ENCODE measurements at regions not wholly inside any gene's neighbourhood (a gene's known extent, or its start where the extent isn't known, plus 50 kb on each side); places are given as distances from the start of the nearest gene placed in this dataset.
"Not testable (repeated sequence)": the region's sequence is repeated elsewhere in the genome, so short reads cannot be mapped to it uniquely, and the experiment has no call there.

DNA sequence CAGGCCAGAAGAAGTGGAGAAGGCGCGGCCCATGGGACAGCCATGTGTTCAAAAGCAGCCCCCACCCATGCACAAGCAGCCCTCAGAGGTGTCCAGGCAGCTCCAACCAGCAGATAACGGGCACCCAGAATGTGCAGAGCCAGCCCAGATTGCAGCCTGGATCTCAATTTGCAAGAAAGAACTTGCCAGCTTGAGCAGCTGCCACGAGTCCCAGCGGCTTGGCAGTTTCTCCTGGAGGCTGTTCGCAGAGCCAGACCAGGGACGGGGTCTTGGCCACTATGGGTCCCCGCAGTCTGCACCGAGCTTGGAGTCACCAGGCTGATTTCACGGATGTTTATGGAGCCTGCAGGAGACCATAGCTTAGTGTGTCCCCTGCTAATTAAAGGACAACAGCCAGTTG lies 61.4 kb upstream of the SULF2 start:
- DNase-seq: not testable (repeated sequence)

DNA sequence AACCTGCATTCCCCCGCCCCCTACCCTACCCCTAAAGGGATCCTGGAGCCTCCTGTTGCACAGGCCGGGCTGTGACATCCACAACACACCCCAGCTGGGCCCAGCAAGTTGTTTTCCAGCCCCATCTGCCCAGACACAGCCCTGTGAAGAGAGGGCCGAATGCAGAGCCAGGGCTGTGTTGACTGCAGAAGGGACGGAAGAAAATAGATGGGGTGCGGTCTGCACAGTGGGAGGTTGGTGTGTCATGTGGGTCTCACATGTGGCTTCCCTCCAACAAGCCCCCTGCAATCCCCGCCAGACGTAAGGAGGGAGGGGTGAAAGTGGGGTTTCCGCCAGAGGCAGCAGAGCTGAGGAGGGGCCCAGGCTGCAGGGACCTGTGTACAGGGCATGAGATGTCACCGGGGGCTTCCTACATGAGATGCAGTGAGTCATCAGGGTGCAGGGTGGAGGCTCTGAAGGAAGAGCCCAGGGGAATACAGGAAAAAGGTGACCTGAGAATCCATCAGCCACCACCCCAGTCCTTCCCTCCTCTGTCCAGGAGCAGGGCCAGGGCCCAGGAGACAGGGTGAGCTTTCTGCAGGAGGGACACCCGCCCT lies 60.2 kb upstream of the SULF2 start:
- not testable (repeated sequence) for DNase-seq

DNA sequence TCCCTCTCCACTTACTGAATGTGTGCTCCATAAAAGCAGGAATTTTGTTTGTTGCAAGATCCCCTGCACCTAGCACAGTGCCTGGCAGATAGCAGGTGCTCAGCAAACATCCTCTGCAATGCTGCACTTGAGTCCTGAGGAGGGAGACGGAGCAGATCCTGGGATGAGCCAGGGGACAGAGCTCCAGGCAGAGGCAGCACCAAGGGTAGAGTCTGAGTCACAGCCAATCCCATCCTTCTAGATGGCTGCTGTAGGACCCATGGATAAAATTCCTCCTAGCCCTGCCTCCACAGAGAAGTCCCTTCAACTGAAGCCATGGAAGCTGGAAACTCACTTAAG lies 59.3 kb upstream of the SULF2 start:
- DNase-seq: not testable (repeated sequence)

DNA sequence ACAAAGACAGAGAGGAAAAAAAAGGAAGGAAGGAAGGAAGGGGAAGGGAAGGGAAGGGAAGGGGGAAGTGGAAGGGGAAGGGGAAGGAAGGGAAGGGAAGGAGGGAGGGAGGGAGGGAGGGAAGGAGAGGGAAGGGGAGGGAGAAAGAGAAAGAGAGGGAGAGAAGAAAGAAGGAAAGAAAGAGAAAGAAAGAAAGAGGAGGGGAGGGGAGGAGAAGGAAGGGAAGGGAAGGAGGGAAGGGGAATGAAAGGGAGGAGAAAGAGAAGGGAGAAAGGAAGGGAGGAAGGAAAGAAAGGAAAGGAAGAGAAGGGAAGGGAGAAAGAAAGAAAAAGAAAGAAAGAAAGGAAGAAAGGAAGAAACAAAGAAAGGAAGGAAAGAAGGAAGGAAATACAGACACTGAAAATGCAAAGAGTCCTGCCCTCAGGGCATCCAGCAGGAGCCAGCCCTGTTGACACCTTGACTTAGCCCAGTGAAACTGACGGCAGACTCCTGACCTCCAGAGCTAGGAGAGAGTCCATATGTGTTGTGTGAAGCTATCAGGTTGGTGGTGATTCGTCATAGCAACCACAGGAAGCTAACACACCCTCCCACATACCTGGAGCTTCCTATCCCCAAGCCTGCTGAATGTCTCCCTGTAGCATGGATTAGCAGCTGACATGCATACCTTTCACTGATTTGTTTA lies 58.7 kb upstream of the SULF2 start:
- DNase-seq: no peak

DNA sequence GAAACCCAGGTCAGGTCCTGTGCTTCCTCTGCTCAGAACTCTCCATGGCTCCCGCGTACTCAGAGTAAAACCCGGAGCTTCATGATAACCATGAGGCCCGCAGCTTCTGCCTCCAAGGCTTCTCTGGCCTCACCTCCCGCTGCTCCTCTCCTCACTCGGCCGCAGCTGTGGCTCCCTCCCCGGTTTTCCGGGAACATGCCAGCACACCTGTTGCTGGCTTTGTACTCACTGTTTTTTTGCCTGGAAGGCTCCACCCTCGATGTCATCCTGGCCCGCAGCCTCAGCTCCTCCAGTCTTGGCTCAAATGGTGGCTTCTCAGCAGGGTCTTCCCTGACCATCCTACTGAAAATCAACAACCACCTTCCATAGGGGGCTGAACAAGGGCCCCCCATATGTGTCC lies 57.7 kb upstream of the SULF2 start:
- not testable (repeated sequence) for DNase-seq

DNA sequence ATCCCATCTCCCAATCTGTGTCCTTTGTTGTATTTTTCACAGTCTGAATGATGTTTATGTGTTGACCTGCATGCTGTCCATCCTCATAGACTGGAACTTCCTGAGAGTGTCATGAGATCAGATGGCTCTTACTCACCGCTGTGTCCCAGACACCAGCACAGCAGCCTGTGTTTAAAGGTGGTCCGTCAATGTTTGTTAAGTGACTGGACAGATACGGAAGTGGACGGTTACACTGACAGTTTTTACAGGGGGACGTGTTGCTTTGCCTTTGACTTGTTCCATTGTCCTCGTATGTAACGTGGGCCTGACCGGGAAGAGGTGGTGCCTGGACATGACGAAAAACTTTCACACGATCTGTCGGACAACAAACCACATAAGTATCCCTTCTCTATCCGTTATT lies 56.7 kb upstream of the SULF2 start:
- not testable (repeated sequence) for DNase-seq

DNA sequence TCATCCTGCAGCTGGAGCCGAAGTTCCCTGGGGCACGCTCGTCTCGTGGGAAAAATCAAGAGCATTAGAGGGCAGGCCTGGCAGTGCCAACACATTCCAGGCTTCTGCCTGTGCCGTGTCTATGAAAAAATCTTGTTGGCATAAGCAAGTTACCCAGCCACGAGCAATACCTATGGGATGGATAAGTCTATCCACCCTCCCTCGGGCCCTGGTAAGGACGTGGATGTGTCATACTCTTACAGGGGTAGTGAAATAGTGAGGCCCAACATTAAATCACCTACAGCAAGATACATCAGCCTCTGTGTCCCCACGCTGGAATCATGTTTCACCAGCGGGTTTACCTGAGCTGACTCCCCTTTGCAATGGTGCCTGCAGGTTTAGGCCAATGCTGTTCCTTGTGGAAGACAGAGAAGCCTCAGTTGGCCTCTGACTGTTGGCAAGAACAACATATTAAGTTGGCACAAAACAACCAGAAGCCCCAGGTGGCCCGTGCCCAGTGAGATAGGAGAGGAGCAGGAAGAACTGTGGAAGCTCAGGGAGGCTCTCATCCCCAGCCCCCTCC lies 51.1 kb upstream of the SULF2 start:
- not testable (repeated sequence) for DNase-seq
